GM20000 (cell line): ENCODE measurements at regions not wholly inside any gene's neighbourhood (a gene's known extent, or its start where the extent isn't known, plus 50 kb on each side); places are given as distances from the start of the nearest gene placed in this dataset.

Source experiments
- DNase-seq: peaks from one replicate; pipeline ENCODE4 v3.0.0; 2012; ENCODE audit warnings: low spot score
- CTCF ChIP-seq: IDR thresholded peaks from 2 replicates; pipeline ENCODE4 v1.5.1; 2012; ENCODE audit warnings: mild to moderate bottlenecking, control low read depth; ENCODE audit errors: extremely low read depth, missing control alignments

GRCh38 chr6:2491137-2491536, 245.7 kb upstream of the GMDS start:
- no peak for TF ChIP-seq CTCF
- DNase-seq = no peak

- no peak for TF ChIP-seq CTCF
- no peak for DNase-seq
Observed at GRCh38 chr6:2488578-2488977, 243.2 kb upstream of the GMDS start.

- TF ChIP-seq CTCF = no peak
- no peak for DNase-seq
Observed at GRCh38 chr6:2485116-2485515, 239.7 kb upstream of the GMDS start.

GRCh38 chr6:2482773-2483172, 237.4 kb upstream of the GMDS start:
- no peak for DNase-seq
- TF ChIP-seq CTCF = no peak

GRCh38 chr6:2481307-2481706, 235.9 kb upstream of the GMDS start:
- no peak for DNase-seq
- no peak for TF ChIP-seq CTCF

GRCh38 chr6:2480267-2480966, 235.0 kb upstream of the GMDS start:
- DNase-seq = no peak
- no peak for TF ChIP-seq CTCF

GRCh38 chr6:2478200-2478599, 232.8 kb upstream of the GMDS start:
- DNase-seq = no peak
- TF ChIP-seq CTCF = no peak
